ENCODE measurements at regions not wholly inside any gene's neighbourhood (a gene's known extent, or its start where the extent isn't known, plus 50 kb on each side); places are given as distances from the start of the nearest gene placed in this dataset.

GRCh38 chr21:15229390-15229789 lies 164.6 kb upstream of the NRIP1 start:
- intact Hi-C loops (cut with micrococcal nuclease; ENCODE audit: unreplicated experiment): no loop called here
- no peaks in the 10 kb centered on the region for H3K4me1 ChIP-seq (ENCODE audit: insufficient read depth, low read length, poor library complexity, severe bottlenecking)
- H3K9me3 ChIP-seq (ENCODE audit: low read length): no peaks in the 10 kb centered on the region
- no peaks in the 10 kb centered on the region for H4K20me1 ChIP-seq (ENCODE audit: insufficient read depth, low read length)
- no peak overlapping the region for H3K27ac ChIP-seq (ENCODE audit: low read depth, low read length, poor library complexity, severe bottlenecking)
- H3K79me2 ChIP-seq (ENCODE audit: insufficient read depth, low read depth, low read length): no peaks in the 10 kb centered on the region
- POLR2A ChIA-PET: no interaction called here
- BruUV-seq (replicated peaks): no TSS peak
- no peak for TF ChIP-seq EZH2phosphoT487 (IDR thresholded peaks at IDR 0.05; ENCODE audit: borderline replicate concordance, low read depth, low read length)
- no peak for TF ChIP-seq CTCF (conservative IDR thresholded peaks at IDR 0.05; ENCODE audit: low read length)
- H3K9me2 ChIP-seq (ENCODE audit: insufficient read depth, low read length): no peaks in the 10 kb centered on the region
- no peak overlapping the region for H3K4me3 ChIP-seq (ENCODE audit: low read depth, low read length, poor library complexity, severe bottlenecking)
- H3K4me2 ChIP-seq (ENCODE audit: low read length): no peak overlapping the region
- H2AFZ ChIP-seq (ENCODE audit: low read length): no peak overlapping the region
- no peaks in the 10 kb centered on the region for H3K36me3 ChIP-seq (ENCODE audit: insufficient read depth, low read length)
- DNase-seq (ENCODE audit: low spot score): no peak
- CTCF ChIA-PET (ENCODE audit: unreplicated experiment): no interaction called here

- H2AFZ ChIP-seq (ENCODE audit: low read length): no peak overlapping the region
- TF ChIP-seq EZH2phosphoT487 (IDR thresholded peaks at IDR 0.05; ENCODE audit: borderline replicate concordance, low read depth, low read length) (no peak), CTCF (conservative IDR thresholded peaks at IDR 0.05; ENCODE audit: low read length) (no peak)
- no peak for DNase-seq (ENCODE audit: low spot score)
- POLR2A ChIA-PET: no interaction called here
- no peak overlapping the region for H3K4me2 ChIP-seq (ENCODE audit: low read length)
- no peak overlapping the region for H3K27ac ChIP-seq (ENCODE audit: low read depth, low read length, poor library complexity, severe bottlenecking)
- no peak overlapping the region for H3K4me3 ChIP-seq (ENCODE audit: low read depth, low read length, poor library complexity, severe bottlenecking)
- intact Hi-C loops (cut with micrococcal nuclease; ENCODE audit: unreplicated experiment): no loop called here
- BruUV-seq (replicated peaks): no TSS peak
- no peaks in the 10 kb centered on the region for H3K79me2 ChIP-seq (ENCODE audit: insufficient read depth, low read depth, low read length)
- no peaks in the 10 kb centered on the region for H3K4me1 ChIP-seq (ENCODE audit: insufficient read depth, low read length, poor library complexity, severe bottlenecking)
- CTCF ChIA-PET (ENCODE audit: unreplicated experiment): no interaction called here
- H3K9me2 ChIP-seq (ENCODE audit: insufficient read depth, low read length): no peaks in the 10 kb centered on the region
- no peaks in the 10 kb centered on the region for H3K9me3 ChIP-seq (ENCODE audit: low read length)
- no peaks in the 10 kb centered on the region for H4K20me1 ChIP-seq (ENCODE audit: insufficient read depth, low read length)
- H3K36me3 ChIP-seq (ENCODE audit: insufficient read depth, low read length): no peaks in the 10 kb centered on the region
These were observed 168.8 kb upstream of the NRIP1 start for GRCh38 chr21:15233611-15234010.

GRCh38 chr21:15236111-15236510 lies 171.3 kb upstream of the NRIP1 start:
- intact Hi-C loops (cut with micrococcal nuclease; ENCODE audit: unreplicated experiment): no loop called here
- no peak for TF ChIP-seq CTCF (conservative IDR thresholded peaks at IDR 0.05; ENCODE audit: low read length)
- no peak for TF ChIP-seq EZH2phosphoT487 (IDR thresholded peaks at IDR 0.05; ENCODE audit: borderline replicate concordance, low read depth, low read length)
- H3K4me3 ChIP-seq (ENCODE audit: low read depth, low read length, poor library complexity, severe bottlenecking): no peak overlapping the region
- H3K36me3 ChIP-seq (ENCODE audit: insufficient read depth, low read length): no peaks in the 10 kb centered on the region
- no peaks in the 10 kb centered on the region for H3K9me2 ChIP-seq (ENCODE audit: insufficient read depth, low read length)
- BruUV-seq (replicated peaks): no TSS peak
- no peaks in the 10 kb centered on the region for H3K79me2 ChIP-seq (ENCODE audit: insufficient read depth, low read depth, low read length)
- ChIA-PET CTCF (ENCODE audit: unreplicated experiment) (no interaction called here), POLR2A (no interaction called here)
- no peak for DNase-seq (ENCODE audit: low spot score)
- H3K9me3 ChIP-seq (ENCODE audit: low read length): no peaks in the 10 kb centered on the region
- no peak overlapping the region for H3K27ac ChIP-seq (ENCODE audit: low read depth, low read length, poor library complexity, severe bottlenecking)
- no peak overlapping the region for H3K4me2 ChIP-seq (ENCODE audit: low read length)
- H3K4me1 ChIP-seq (ENCODE audit: insufficient read depth, low read length, poor library complexity, severe bottlenecking): no peaks in the 10 kb centered on the region
- no peaks in the 10 kb centered on the region for H4K20me1 ChIP-seq (ENCODE audit: insufficient read depth, low read length)
- H2AFZ ChIP-seq (ENCODE audit: low read length): no peak overlapping the region

Data from OCI-LY7 (cell line).